Heart right ventricle (tissue), 16 donors: ENCODE measurements at regions not wholly inside any gene's neighbourhood (a gene's known extent, or its start where the extent isn't known, plus 50 kb on each side); places are given as distances from the start of the nearest gene placed in this dataset.
A peak's percentile ranks its signal among the peaks of the same experiment; 100 is the strongest.

Experiments
- ATAC-seq, 8 donors: fragments of 200-7000 bp; cut with Tn5 transposase; one replicate each; pipeline ENCODE4 v1.9.1; 2020; ENCODE audit warnings: mild to moderate bottlenecking in 8 of 8, moderate library complexity in 8 of 8, moderate number of reproducible peaks in 1 of 8
- DNase-seq, 2 donors: peaks; one replicate each; pipeline ENCODE4 v3.0.0-alpha.2; 2020
- H3K27ac ChIP-seq, 10 donors: fragments of 200-600 bp; sonication (generic) in 2 of 10; one replicate each; pipeline versions ENCODE4 v1.5.0 to v1.8.0; 2020 to 2022; ENCODE audit warnings: mild to moderate bottlenecking in 3 of 10
- H3K27me3 ChIP-seq, 7 donors: fragments of 200-600 bp; one replicate each; pipeline ENCODE4 v1.8.0; 2021 to 2022; ENCODE audit warnings: mild to moderate bottlenecking in 2 of 7
- H3K36me3 ChIP-seq, 9 donors: fragments of 200-600 bp; sonication (generic) in 1 of 9; one replicate each; pipeline versions ENCODE4 v1.5.0 to v1.8.0; 2020 to 2022; ENCODE audit warnings: mild to moderate bottlenecking in 2 of 9
- H3K4me1 ChIP-seq, 9 donors: fragments of 200-600 bp; sonication (generic) in 1 of 9; one replicate each; pipeline versions ENCODE4 v1.5.0 to v1.8.0; 2020 to 2022; ENCODE audit warnings: mild to moderate bottlenecking in 4 of 9
- H3K4me3 ChIP-seq, 10 donors: fragments of 200-600 bp; sonication (generic) in 2 of 10; one replicate each; pipeline versions ENCODE4 v1.5.0 to v1.8.0; 2020 to 2022; ENCODE audit warnings: mild to moderate bottlenecking in 7 of 10, moderate library complexity in 2 of 10
- H3K9me3 ChIP-seq, 11 donors: fragments of 200-600 bp in 10 of 11; sonication (generic) in 2 of 11; one replicate each; pipeline versions ENCODE4 v1.5.0 to v1.8.0; 2013 to 2022; ENCODE audit warnings: mild to moderate bottlenecking in 2 of 11, control low read depth in 1 of 11, moderate library complexity in 1 of 11
- CTCF ChIP-seq, 9 donors: fragments of 200-600 bp; sonication (generic) in 2 of 9; IDR thresholded peaks; one replicate each; pipeline versions ENCODE4 v1.5.0 to v1.8.0; 2021 to 2022; ENCODE audit warnings: antibody characterized with exemption in 9 of 9, mild to moderate bottlenecking in 5 of 9, moderate library complexity in 1 of 9
- WGBS, 2 donors: extraction: QIAGEN DNeasy Blood & Tissue Kit; methylation state at CpG; one replicate each; pipeline ENCODE4 v1.1.7; 2013; ENCODE audit warnings: inconsistent platforms in 1 of 2; 5-methylcytosine and 5-hydroxymethylcytosine counted together
- intact Hi-C, 10 donors: fragments of 100-400 bp; cut with DNase I; formaldehyde crosslinking; loops; one replicate each; pipeline versions ENCODE4 v1.11.1 to v1.14.2; 2022
- donor health status: Arrhythmogenic right ventricular cardiomyopathy.
- donor health status: ischemic (EF 13 %, LVEDD 7.1; RV severe dilation, severe dysfunction).
- donor health status: healthy with polysubstance abuse.
- donor health status: DM: no; HTN: yes; CAD: no.
- donor health status: DM: no; HTN: no; CAD: no.
- donor health status: ischemic (EF 25% LVEDD 6.9; RV normal size, moderate dysfunction).
- donor health status: ischemic (EF 25% LVEDD 5.7; RV mildly dilated, moderate dysfunction).
- donor health status: healthy.
- donor health status: DM: yes; HTN: yes; CAD: no.
- donor health status: Ischemic cardiomyopathy.
- donor health status: ischemic (EF 35%, LVEDD 5.7; RV mildly dilated, moderate dysfunction).
- donor health status: nonischemic (EF 11% LVEDD 7.7; RV severe dilation, severe dysfunction).
- donor health status: DM: yes; HTN: yes; CAD: no.
- donor health status: PGD.
- donor health status: ischemic (EF 29% LVEDD 5.4; RV normal size, mild dysfunction).
- donor health status: nonischemic (EF 23%, LVEDD 6.1; RV moderate dilation, normal function).

GRCh38 chr4:90064196-90064595 is 63.0 kb upstream of the CCSER1 start:
- H3K27ac ChIP-seq, result no peak overlapping the region
- no peaks in the 10 kb centered on the region for H3K4me1 ChIP-seq
- H3K4me3 ChIP-seq, result no peak overlapping the region
- no peaks in the 10 kb centered on the region for H3K9me3 ChIP-seq
- no peaks in the 10 kb centered on the region for H3K36me3 ChIP-seq
- ATAC-seq (no peak), DNase-seq (no peak)
- H3K27me3 ChIP-seq, result peaks cover 0 to 2% (median 0%) of the 10 kb centered on the region in 7 donors
- no peak for TF ChIP-seq CTCF (IDR thresholded peaks at IDR 0.05)
- intact Hi-C loops, result no loop called here
- WGBS, 2 donors, result 75 to 78% methylated on average over 4 of the region's 4 CpGs

GRCh38 chr4:90069151-90069550 is 58.0 kb upstream of the CCSER1 start:
- Histone ChIP-seq H3K27ac (no peak overlapping the region), H3K36me3 (no peaks in the 10 kb centered on the region), H3K4me3 (no peak overlapping the region), H3K4me1 (peaks cover 0 to 5% (median 0%) of the 10 kb centered on the region in 9 donors), H3K9me3 (no peaks in the 10 kb centered on the region), H3K27me3 (peaks cover 0 to 2% (median 0%) of the 10 kb centered on the region in 7 donors)
- WGBS, 2 donors, result 98% methylated on average over 1 of the region's 1 CpG
- no peak for TF ChIP-seq CTCF (IDR thresholded peaks at IDR 0.05)
- DNase-seq (no peak), ATAC-seq (no peak)
- intact Hi-C loops, result no loop called here

GRCh38 chr4:90071289-90072235 is 55.6 kb upstream of the CCSER1 start:
- peak overlapping the region in 1 of 10 donors; percentile 70 for H3K27ac ChIP-seq
- H3K9me3 ChIP-seq, result no peaks in the 10 kb centered on the region
- no peak overlapping the region for H3K4me3 ChIP-seq
- ATAC-seq (no peak), DNase-seq (no peak)
- H3K36me3 ChIP-seq, result no peaks in the 10 kb centered on the region
- peaks cover 0 to 11% (median 0%) of the 10 kb centered on the region in 7 donors for H3K27me3 ChIP-seq
- peaks cover 0 to 10% (median 0%) of the 10 kb centered on the region in 9 donors for H3K4me1 ChIP-seq
- no peak for TF ChIP-seq CTCF (IDR thresholded peaks at IDR 0.05)
- intact Hi-C loops, result no loop called here
- WGBS, 2 donors, result 68 to 71% methylated on average over 11 of the region's 11 CpGs

GRCh38 chr4:90074322-90074886 is 52.8 kb upstream of the CCSER1 start:
- no peaks in the 10 kb centered on the region for H3K36me3 ChIP-seq
- H3K27ac ChIP-seq, result peak overlapping the region in 1 of 10 donors; percentile 16
- DNase-seq (no peak), ATAC-seq (no peak)
- peaks cover 0 to 17% (median 0%) of the 10 kb centered on the region in 9 donors for H3K4me1 ChIP-seq
- intact Hi-C loops, result no loop called here
- no peaks in the 10 kb centered on the region for H3K9me3 ChIP-seq
- WGBS, 2 donors, result 53 to 61% methylated on average over 3 of the region's 3 CpGs
- no peak overlapping the region for H3K4me3 ChIP-seq
- no peak for TF ChIP-seq CTCF (IDR thresholded peaks at IDR 0.05)
- peaks cover 0 to 11% (median 0%) of the 10 kb centered on the region in 7 donors for H3K27me3 ChIP-seq
